ENCODE measurements at regions not wholly inside any gene's neighbourhood (a gene's known extent, or its start where the extent isn't known, plus 50 kb on each side); places are given as distances from the start of the nearest gene placed in this dataset.

- no peak overlapping the region for H3K4me3 ChIP-seq (ENCODE audit: control insufficient read depth, low read depth, low read length)
- no peak for DNase-seq (ENCODE audit: low read depth)
- no peak for TF ChIP-seq CTCF (conservative IDR thresholded peaks at IDR 0.05; ENCODE audit: control insufficient read depth, insufficient read depth, low read depth, low read length)
These were observed 248.4 kb upstream of the TSHZ3 start for GRCh38 chr19:31597616-31598015.

GRCh38 chr19:31598730-31599238 is 249.5 kb upstream of the TSHZ3 start:
- DNase-seq (ENCODE audit: low read depth) = no peak
- no peak for TF ChIP-seq CTCF (conservative IDR thresholded peaks at IDR 0.05; ENCODE audit: control insufficient read depth, insufficient read depth, low read depth, low read length)
- H3K4me3 ChIP-seq (ENCODE audit: control insufficient read depth, low read depth, low read length) = no peak overlapping the region

DNA sequence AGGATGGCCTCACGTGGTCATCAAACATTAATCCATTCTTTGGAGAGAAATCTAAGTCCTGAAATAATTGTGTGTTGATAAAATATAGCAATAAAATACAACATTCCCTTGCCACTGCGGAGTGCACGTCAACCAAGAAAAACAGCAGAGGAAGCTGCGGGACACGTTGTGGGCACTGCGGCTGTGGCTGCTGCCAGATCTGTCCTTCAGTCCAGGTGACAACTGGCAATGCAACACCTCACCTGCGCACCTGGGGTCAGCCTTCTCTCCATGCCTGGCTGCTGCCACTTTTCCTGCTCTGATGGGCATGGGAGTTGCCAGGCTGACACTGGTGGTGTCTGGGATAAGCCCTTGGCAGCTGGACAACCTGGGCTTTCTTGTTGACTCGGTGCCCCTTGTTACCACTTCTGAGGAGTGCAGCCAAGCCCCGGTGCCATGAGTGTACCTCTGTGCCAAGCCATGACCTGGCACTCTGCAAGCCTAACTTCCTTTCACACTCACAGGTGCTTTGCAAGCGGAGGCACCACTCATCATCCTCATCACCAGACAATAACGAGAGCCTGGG is 251.6 kb upstream of the TSHZ3 start:
- no peak for DNase-seq (ENCODE audit: low read depth)
- H3K4me3 ChIP-seq (ENCODE audit: control insufficient read depth, low read depth, low read length) = no peak overlapping the region
- TF ChIP-seq CTCF (conservative IDR thresholded peaks at IDR 0.05; ENCODE audit: control insufficient read depth, insufficient read depth, low read depth, low read length) = no peak

DNA sequence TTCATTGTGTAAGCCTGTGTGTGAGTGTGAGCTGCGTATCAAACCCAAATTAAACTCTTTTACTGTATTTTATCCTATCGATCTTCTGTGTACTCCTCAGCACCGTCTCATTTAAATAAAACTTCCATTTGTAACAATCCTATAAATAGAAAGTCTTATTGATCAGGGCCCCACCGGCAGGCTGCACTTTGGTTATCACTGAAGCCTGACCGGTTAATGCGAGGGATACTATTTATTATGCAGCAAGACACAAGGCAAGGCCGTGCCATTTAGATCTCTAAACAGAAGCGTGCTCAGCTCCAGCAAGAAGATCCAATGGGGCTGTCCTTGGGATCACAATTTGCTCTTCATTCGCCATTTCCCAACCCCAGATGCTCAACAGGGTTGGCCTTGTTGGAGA is 252.6 kb upstream of the TSHZ3 start:
- no peak overlapping the region for H3K4me3 ChIP-seq (ENCODE audit: control insufficient read depth, low read depth, low read length)
- no peak for TF ChIP-seq CTCF (conservative IDR thresholded peaks at IDR 0.05; ENCODE audit: control insufficient read depth, insufficient read depth, low read depth, low read length)
- DNase-seq (ENCODE audit: low read depth) = no peak

DNA sequence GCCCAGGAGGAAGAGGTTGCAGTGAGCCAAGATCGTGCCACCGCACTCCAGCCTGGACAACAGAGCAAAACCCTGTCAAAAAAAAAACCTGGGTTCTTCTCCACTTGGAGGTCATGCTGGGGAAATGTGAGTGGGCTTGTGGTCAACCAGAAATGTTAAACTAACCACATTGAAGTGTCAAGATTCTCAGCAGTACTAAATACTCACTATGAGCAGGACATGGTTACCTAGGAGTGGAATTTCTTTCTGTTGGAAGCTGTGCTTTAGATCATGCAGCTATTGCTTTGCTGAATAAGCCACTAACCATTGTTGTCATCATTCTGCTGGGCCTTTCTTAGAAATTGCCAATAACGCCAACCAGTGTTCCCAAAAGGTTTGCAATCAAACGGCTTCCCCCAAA is 253.3 kb upstream of the TSHZ3 start:
- DNase-seq (ENCODE audit: low read depth) = no peak
- no peak for TF ChIP-seq CTCF (conservative IDR thresholded peaks at IDR 0.05; ENCODE audit: control insufficient read depth, insufficient read depth, low read depth, low read length)
- no peak overlapping the region for H3K4me3 ChIP-seq (ENCODE audit: control insufficient read depth, low read depth, low read length)

DNA sequence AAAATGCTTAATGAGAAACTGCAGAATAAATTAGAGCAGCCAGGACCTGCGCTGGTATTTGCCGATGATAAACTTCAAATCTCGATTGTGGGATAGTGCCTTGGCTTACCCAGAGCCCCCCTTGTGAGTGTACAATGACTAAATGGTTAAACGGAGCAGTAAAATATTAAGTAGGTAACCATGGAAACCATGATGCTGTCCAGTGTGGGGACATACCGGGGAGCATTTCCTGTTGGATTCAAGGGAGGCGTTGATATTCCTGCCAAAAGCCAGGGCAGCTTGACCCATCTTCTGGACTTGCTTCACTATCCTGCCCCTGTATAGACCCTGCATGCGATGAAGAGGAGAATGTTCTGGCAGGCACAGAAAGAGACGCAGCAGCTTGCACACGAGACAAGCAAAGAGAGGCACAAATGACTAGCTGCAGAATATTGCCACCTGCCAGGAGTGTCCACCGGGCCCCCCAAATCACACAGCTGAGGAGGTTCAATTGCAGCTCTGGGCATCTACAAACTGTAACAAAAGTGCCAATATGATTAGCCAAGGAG is 255.3 kb upstream of the TSHZ3 start:
- no peak overlapping the region for H3K4me3 ChIP-seq (ENCODE audit: control insufficient read depth, low read depth, low read length)
- DNase-seq (ENCODE audit: low read depth) = no peak
- TF ChIP-seq CTCF (conservative IDR thresholded peaks at IDR 0.05; ENCODE audit: control insufficient read depth, insufficient read depth, low read depth, low read length) = no peak

Measured in fibroblast of mammary gland (primary cell).